NCI-H2029 (cell line): ENCODE measurements at regions not wholly inside any gene's neighbourhood (a gene's known extent, or its start where the extent isn't known, plus 50 kb on each side); places are given as distances from the start of the nearest gene placed in this dataset.
"Not testable (repeated sequence)": the region's sequence is repeated elsewhere in the genome, so short reads cannot be mapped to it uniquely, and the experiment has no call there.

ENCODE experiments used
- DNase-seq: peaks from one replicate; lab custom pipeline; 2025; lab: John Stamatoyannopoulos, UW

DNA sequence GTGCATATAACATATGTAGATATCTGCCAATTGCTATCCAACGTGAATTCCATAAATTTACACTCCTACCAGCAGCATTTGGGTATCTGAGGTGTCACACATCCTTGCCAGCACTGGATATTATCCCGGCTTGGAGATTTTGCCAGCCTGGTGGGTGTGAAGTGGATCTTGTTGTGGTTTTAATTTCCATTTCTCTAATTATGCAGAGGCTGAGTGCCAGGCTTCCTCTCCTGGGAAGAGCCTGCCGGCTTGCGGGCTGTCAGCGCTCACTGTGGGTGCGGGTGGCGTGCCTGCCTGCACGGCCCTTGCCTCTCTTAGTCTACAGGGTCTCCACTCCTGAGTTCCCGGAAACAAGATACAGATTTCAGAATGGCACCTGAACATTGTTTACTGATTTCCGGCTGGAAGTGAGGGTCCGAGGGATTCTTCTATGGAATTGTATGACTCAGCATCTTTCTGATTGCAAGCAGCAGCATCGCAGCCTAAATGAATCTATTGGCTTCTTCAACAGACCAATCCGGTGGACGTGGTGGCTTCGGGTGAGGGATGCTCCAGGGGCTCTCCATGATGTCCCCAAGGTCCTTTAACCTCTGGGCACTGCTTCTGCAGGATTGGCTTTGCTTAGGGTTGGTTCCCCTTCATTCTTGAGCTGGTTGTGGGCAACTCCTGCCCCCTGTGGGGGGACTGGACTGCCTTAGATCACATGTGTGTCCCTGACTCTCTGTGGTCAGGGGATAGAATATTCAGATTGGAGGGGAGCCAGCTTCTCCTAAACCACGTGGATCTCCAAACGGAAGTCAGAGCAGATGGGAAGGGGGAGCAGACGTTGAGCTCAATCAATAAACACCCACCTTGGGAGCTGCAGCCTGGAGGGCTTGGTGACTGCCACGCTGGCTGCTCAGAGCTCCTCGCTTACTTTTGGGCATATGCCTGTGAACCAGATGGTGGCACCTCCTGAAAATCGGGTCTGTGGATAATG, 58.0 kb upstream of the LRPAP1 start:
- peak; percentile 39 for DNase-seq

- DNase-seq = not testable (repeated sequence)
Measured at GRCh38 chr4:3589379-3589778, 57.2 kb upstream of the LRPAP1 start.

GRCh38 chr4:3588517-3589194, 56.4 kb upstream of the LRPAP1 start:
- DNase-seq = not testable (repeated sequence)

- DNase-seq = not testable (repeated sequence)
Measured at GRCh38 chr4:3586596-3586995, 54.4 kb upstream of the LRPAP1 start.

- peak; percentile 37 for DNase-seq
Measured at GRCh38 chr4:3585567-3585966, 53.3 kb upstream of the LRPAP1 start.

GRCh38 chr4:3582091-3582475, 49.9 kb upstream of the LRPAP1 start:
- DNase-seq = no peak
